GM19043 (cell line): ENCODE measurements at regions not wholly inside any gene's neighbourhood (a gene's known extent, or its start where the extent isn't known, plus 50 kb on each side); places are given as distances from the start of the nearest gene placed in this dataset.
A peak's percentile ranks its signal among the peaks of the same experiment; 100 is the strongest.

Experiments
- ATAC-seq: cut with Tn5 transposase; IDR thresholded peaks from one replicate; pipeline ENCODE4 v1.9.1; 2021; ENCODE audit warnings: low read depth; ENCODE audit not compliant: unreplicated experiment

DNA sequence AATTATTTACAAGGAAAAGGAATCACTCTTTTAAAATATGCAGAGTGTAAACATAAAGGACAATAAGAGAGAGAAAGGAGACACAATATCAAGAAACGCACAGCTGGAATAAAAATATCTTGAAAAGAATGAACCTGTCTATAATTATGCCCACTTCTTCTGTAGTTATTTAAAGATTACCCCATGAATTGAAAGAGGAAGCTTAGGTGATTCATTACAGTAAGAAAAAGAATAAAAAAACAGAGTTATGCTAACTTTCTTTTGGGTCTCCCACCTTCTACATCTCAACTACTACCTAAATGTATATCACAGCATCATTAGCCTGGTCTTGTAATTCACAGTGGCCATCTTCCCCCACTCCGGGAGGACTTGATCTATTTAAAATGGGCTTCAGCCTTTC is 182.1 kb downstream of the MRPL39 start:
- ATAC-seq, result no peak

GRCh38 chr21:25424634-25425033 is 182.6 kb downstream of the MRPL39 start:
- ATAC-seq, result no peak

- ATAC-seq, result no peak
These were observed 183.2 kb downstream of the MRPL39 start for GRCh38 chr21:25424048-25424447.

DNA sequence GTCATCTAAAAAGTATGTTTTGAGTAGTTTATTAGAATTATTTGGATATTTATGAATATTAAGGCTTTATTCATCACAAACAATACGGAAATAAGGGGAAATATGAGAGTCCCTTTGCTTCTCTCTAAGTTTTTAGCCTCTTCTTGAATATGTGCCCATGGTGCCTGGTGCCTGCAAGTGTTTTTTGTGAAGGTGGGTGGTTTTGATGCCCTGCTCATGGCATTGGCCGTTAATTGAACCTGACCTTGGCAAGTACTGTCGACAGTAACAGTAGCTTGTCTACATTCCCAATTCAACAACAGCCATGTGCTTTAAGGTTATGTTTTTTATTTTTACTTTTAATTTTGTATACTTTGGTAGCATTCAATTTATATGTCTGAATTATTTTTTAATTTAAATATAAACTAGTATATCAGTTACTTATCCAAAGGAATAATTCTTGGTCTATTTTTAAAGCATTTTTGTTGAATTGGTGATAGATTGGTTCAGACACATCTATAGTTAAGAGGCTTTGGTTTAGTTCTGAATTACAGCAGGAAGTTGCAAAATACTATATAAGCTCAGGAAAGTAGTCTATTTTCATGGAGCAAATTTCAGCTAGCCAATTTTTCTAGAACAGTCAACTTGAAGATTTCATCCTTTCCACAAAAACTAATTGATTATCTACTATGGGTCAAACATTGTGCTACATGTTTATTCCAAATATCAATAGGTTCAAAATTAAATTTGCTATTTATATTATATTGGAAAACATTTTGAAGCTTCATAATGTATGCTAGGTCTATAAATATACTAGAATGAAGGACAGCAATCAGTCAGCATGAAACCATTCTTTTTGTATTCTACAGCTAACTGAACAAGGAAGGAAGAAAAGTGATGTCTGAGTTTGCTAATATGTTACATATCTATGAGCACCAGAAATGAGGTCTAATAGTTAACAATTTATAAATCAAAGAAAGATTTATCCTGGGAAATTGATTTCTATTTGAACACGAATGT is 184.4 kb downstream of the MRPL39 start:
- no peak for ATAC-seq

DNA sequence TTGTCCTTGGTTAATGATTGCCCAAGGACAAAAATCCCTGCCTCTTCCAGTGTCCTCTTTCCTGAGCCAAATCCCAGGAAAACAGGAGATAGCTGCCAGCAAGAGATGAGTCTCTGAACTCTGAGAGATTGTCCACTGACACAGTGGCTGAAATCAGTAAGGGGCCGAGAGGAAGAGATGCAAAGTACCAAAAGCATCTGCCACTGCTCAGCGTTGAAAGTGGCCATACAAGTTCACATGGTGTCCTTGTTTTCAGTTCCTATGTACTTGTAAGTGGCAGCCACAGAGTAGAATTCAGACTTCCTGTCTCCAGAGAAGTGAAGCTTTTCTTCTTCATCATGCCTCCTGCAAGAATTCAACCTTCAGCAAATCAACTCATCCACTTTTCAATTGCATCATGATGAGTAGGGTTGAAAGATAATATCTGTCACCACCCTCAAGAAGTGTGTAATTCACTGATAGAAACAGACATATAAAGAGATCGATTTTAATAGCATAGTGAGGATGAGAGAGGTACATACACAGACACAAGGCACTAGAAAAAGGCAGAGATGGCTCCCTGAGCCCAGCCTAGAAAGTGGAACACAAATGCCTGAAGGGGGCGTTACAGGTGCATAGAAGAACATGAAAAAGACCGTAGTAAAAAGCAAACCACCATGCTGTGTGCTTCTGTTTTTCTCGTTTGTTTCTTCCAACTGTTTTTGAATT is 185.8 kb downstream of the MRPL39 start:
- ATAC-seq, result peak; percentile 66

DNA sequence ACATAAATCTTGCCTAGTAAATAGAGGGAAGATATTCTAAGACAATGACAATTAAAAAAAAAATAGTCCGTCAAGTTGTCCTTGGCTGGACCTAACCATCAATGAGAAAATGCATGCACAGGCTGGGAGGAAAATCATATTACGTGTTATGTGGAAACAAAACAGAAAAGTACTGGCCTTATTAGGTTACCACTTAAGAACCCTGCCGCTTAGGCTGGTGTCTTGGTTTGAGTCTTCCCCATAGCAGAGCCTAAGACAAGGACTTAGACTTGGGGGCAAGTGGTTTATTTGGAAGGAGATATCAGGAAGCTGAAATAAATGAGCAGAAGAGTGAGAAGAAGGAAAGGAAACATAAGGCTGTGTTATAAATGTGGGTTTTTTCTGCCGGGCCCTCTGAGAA is 186.4 kb downstream of the MRPL39 start:
- ATAC-seq, result no peak

DNA sequence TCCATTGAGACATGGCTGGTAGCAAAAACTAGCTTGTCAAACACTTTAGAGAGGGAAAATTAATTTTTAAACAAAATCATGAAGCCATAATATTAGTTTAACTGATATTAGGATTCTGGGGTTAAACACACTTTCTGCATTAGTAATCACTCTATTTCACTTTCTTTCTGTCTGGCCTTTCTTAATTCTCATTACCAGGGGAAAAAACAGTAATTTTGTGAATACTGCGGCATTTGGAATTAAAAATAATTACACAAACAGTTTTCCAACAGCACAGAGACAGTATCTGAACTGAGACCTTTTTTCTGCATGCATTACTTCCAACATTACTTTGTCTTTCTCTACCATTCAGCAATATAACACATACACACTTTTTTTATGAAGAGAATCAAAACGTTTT is 190.6 kb downstream of the MRPL39 start:
- no peak for ATAC-seq

GRCh38 chr21:25412100-25412499 is 195.2 kb downstream of the MRPL39 start:
- no peak for ATAC-seq

DNA sequence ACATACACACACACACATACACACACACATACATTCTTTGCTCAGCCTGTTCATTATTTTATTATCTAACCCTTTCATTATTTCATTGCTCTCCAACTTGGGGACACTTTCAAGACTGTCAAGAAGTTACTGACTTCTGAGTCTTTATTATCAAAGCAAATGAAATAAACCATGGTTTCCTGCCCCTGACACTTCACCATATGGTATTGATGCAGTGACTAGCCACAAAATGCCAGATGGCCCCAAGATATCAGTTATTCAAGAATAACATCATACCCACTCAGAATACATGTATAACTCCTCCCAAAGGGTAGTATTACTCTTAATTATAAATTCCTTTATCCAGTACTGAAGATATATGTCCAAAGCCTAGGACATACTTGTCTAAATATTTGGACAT is 197.3 kb downstream of the MRPL39 start:
- ATAC-seq, result no peak

GRCh38 chr21:25408666-25409065 is 198.6 kb downstream of the MRPL39 start:
- ATAC-seq, result no peak

DNA sequence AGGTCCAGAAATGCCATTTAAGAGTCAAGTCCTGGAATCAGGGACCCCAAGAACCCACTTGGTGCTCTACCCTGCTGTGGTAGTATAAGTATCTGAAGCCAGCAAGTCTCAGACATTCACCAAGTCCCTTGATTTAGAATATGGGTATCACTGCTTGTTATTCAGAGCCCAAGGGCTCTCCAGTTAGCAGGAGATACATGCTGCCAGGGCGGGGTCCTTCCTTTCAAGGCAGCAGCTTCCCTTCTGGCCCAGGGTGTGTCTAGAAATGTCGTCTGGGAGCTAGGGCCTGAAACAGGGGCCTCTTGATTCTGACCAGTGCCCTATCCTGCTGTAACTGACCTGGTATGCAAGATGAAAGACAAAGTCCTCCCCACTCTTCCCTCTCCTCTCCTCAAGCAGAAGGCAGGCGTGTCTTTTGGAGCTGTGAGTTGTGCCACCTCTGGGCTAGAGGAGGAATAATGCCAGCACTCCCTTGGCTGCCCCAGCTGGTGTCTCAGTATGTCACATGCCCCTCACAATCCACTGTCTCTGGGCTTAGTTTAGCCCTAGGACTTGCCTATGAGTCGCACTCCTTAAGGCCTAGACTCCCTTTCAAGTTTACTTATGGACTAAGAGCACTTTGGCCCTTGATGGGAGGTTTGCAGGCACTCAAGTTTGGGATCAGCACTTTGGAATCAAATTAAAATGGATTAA is 200.2 kb downstream of the MRPL39 start:
- ATAC-seq, result no peak

- ATAC-seq, result no peak
These were observed 201.3 kb downstream of the MRPL39 start for GRCh38 chr21:25405984-25406383.

- no peak for ATAC-seq
These were observed 204.9 kb downstream of the MRPL39 start for GRCh38 chr21:25402134-25402961.

DNA sequence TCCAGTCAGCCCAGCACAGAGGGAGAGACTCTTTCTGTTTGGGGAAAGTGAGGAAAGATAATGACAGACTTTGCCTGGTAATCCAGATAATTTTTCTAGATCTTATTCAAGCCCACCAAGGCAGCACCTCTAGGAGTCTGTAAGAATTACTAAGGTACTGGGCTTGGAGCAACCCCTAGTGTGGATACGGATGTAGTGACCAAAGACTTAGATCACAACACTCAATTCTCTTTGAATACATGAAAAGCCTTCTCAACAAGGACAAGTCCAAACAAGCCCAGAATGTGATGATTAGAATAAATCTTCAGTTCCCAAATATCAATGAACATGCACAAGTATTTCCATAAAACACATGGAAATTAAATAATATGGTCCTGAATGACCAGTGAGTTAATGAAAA is 206.9 kb downstream of the MRPL39 start:
- no peak for ATAC-seq

DNA sequence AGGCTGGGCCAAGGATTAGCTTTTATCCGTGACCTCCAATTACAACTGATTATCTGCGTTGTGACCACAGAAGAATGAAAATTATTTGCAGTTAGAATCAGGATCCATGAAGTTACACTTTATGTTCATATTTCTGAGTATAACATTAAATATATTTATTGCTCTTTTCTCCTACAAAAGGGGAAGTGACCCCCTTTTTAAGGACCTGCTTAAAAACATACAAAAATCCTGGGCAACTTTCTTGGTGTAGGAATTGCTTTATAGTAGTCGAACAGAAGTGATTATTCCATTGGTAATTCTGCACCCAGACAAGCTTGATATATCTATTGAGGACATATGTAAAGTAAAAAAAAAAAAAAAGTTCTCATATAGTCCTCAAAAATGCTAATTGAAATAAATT is 208.7 kb downstream of the MRPL39 start:
- no peak for ATAC-seq

DNA sequence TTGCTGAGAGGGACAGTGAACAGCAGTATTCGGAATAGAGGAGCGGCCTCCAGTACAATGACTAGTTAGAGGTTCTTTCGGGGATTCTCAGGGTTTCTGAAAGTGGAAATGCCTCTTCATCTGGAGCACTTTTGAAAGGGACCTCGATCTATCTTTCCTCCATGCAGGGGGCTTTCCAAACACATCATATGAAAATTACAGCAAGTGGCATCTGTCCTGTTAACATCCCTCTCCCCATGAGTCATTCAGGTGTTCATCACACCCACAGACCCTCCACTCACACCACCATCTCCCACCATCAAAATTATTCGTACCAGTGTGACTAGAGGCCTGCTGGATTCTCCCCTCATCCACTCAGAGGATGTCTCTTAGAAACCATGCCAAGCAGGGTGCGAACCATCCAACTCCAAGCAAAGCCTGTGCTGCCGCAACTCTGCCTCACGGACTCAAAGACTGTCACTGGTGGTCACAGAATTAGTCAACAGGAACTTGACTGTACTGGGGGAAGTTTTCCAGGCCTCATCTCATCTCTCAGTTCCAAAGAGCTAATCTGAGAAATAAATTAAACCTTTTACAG is 211.1 kb downstream of the MRPL39 start:
- ATAC-seq, result peak; percentile 83

DNA sequence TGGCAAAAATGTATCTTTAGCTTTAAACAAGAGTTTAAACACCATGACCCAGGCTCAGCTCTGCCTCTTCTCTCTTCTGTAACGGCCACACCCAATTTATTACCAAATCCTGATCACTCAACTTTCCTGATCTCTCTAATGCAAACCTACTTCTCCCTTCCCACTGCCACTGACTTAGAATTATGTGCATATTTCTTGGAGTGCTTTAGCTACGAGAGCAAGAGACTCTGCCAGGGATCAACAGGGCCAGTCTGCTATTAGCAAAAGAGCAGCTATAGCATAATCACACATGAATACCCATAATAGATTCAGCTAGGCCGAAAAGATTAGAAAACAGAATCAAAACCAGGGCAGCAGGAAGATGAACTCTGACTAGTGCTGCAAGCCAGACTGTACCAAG is 215.5 kb downstream of the MRPL39 start:
- no peak for ATAC-seq

- no peak for ATAC-seq
These were observed 216.6 kb downstream of the MRPL39 start for GRCh38 chr21:25390701-25391100.

- no peak for ATAC-seq
These were observed 219.6 kb downstream of the MRPL39 start for GRCh38 chr21:25387665-25388064.

- ATAC-seq, result no peak
These were observed 221.3 kb downstream of the MRPL39 start for GRCh38 chr21:25385911-25386474.
